SK-N-SH treated with all-trans-retinoic acid at 6 μM for 48 hours (cell line): ENCODE measurements at regions not wholly inside any gene's neighbourhood (a gene's known extent, or its start where the extent isn't known, plus 50 kb on each side); places are given as distances from the start of the nearest gene placed in this dataset.

Source experiments
- BACH2 ChIP-seq: fragments of 250-450 bp; sonication (Bioruptor Pico); IDR thresholded peaks from 2 replicates; pipeline ENCODE4 v1.9.0; 2021; ENCODE audit warnings: mild to moderate bottlenecking, borderline replicate concordance
- CREB5 ChIP-seq: fragments of 250-450 bp; sonication (Bioruptor Pico); IDR thresholded peaks from 2 replicates; pipeline ENCODE4 v1.5.1; 2020; ENCODE audit warnings: low read depth, mild to moderate bottlenecking, moderate library complexity
- GLIS3 ChIP-seq: fragments of 250-450 bp; sonication (Bioruptor Pico); IDR thresholded peaks from 2 replicates; pipeline ENCODE4 v1.5.0; 2020; ENCODE audit warnings: mild to moderate bottlenecking, moderate library complexity
- ISL1 ChIP-seq: fragments of 250-450 bp; sonication (Bioruptor Pico); IDR thresholded peaks from 2 replicates; pipeline ENCODE4 v2.1.2; 2022; ENCODE audit warnings: mild to moderate bottlenecking, moderate library complexity
- OSR1 ChIP-seq: fragments of 250-450 bp; sonication (Bioruptor Pico); IDR thresholded peaks from 2 replicates; pipeline ENCODE4 v1.8.0; 2022; ENCODE audit warnings: moderate library complexity, mild to moderate bottlenecking, inconsistent platforms
- PATZ1 ChIP-seq: fragments of 250-450 bp; sonication (Bioruptor Pico); IDR thresholded peaks from 2 replicates; pipeline ENCODE4 v1.8.0; 2020; ENCODE audit warnings: mild to moderate bottlenecking, moderate library complexity, borderline replicate concordance
- POU6F1 ChIP-seq: fragments of 250-450 bp; sonication (Bioruptor Pico); IDR thresholded peaks from 2 replicates; pipeline ENCODE4 v1.8.0; 2021; ENCODE audit warnings: low read depth, mild to moderate bottlenecking, moderate library complexity, borderline replicate concordance
- RARB ChIP-seq: fragments of 250-450 bp; sonication (Bioruptor Pico); IDR thresholded peaks from 2 replicates; pipeline ENCODE4 v1.8.0; 2021; ENCODE audit warnings: mild to moderate bottlenecking, moderate library complexity
- TOX ChIP-seq: fragments of 250-450 bp; sonication (Bioruptor Pico); IDR thresholded peaks from 2 replicates; pipeline ENCODE4 v1.8.0; 2021; ENCODE audit warnings: mild to moderate bottlenecking, moderate library complexity, borderline replicate concordance
- ZNF565 ChIP-seq: fragments of 450-650 bp; formaldehyde crosslinking; conservative IDR thresholded peaks from 2 replicates; pipeline ENCODE4 v1.5.0; 2020; ENCODE audit warnings: low read depth, mild to moderate bottlenecking, moderate library complexity

GRCh38 chrX:3407781-3408180 is 61.3 kb upstream of the MXRA5 start:
- TF ChIP-seq OSR1 (CRISPR knock-in tag) (no peak), GLIS3 (no peak), RARB (CRISPR knock-in tag) (no peak), ZNF565 (CRISPR knock-in tag) (no peak), POU6F1 (no peak), BACH2 (CRISPR knock-in tag) (no peak), TOX (CRISPR knock-in tag) (no peak), ISL1 (no peak), CREB5 (CRISPR knock-in tag) (no peak), PATZ1 (CRISPR knock-in tag) (no peak)
